ENCODE measurements at regions not wholly inside any gene's neighbourhood (a gene's known extent, or its start where the extent isn't known, plus 50 kb on each side); places are given as distances from the start of the nearest gene placed in this dataset.

DNA sequence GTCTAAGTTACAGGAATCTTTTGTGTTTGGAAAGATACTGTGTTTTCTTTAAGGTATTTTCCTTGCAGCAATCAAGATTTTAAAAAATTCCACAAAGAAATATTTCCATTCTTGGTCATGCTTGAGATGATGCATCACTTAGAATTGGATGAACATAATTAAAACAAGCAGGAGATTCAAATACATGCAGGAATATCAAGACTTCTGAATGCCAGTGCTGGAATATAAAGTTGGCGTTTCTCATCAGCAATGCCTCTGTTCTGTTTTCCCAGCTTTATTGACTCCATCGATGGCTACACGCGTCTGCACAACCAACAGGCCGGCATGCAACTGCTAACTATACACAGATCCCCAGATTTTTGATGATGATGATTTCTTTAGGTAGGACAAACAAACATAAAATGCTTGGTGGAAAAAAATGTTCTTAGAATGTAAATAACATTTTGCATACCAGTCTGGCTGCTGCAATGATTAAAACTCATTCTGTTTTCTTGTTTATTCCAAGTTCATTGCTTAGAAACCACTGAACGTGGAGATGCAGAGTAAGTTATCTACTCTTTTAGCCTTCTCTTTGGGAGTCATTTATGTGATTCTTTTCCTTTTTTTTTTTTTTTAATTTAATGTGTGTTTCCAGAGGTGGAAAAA, 91.3 kb upstream of the FAM171A1 start:
- no peaks in the 10 kb centered on the region for H3K4me1 Mint-ChIP-seq
- POLR2A ChIA-PET, result no interaction called here

DNA sequence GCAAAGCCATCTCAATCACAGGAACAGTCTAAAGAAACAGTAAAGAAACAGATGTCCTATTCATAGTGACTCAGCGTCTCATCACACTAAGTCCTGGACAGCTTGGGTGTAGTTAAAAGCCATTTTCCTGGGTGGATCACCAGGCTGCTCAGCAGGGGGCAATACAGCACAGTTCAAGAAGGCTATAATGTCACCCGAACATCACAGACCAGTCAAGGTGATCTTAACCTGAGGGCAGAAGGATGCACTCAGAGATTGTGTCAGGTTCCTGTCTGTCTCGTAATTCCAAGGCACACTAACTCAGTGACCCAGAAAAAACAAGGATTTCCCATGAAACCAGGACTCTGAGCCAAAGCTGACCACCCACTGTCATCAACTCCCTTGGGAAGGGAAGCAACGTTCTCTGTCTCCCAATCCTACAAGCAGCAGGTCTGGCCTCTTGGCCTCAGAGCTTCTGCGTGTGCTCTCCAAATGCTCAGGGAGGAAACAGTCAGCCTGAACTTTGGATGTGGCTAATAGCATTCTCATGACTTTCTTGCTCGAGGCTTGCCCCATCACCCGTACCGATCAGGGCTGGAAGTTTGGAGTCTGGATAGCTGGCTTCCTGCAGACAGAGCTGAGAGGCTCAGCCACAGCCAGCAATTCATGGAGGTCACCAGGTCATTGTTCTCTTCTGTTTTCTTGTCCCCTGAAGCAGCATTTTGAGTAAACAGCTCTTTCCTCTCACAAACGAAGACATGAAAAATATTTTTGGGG, 90.4 kb upstream of the FAM171A1 start:
- TF ChIP-seq, protein P1, sequence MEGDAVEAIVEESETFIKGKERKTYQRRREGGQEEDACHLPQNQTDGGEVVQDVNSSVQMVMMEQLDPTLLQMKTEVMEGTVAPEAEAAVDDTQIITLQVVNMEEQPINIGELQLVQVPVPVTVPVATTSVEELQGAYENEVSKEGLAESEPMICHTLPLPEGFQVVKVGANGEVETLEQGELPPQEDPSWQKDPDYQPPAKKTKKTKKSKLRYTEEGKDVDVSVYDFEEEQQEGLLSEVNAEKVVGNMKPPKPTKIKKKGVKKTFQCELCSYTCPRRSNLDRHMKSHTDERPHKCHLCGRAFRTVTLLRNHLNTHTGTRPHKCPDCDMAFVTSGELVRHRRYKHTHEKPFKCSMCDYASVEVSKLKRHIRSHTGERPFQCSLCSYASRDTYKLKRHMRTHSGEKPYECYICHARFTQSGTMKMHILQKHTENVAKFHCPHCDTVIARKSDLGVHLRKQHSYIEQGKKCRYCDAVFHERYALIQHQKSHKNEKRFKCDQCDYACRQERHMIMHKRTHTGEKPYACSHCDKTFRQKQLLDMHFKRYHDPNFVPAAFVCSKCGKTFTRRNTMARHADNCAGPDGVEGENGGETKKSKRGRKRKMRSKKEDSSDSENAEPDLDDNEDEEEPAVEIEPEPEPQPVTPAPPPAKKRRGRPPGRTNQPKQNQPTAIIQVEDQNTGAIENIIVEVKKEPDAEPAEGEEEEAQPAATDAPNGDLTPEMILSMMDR (IDR thresholded peaks at IDR 0.05), result no peak
- TF ChIP-seq EZH2 (IDR thresholded peaks at IDR 0.05; ENCODE audit: borderline replicate concordance, insufficient read depth, low read depth, low read length, poor library complexity, severe bottlenecking), result no peak

More for the DNA sequence above, 91.3 kb upstream of the FAM171A1 start:
- Mint-ChIP-seq H3K27ac (no peak overlapping the region), H3K4me3 (no peak overlapping the region), H3K27me3 (peaks cover 18% of the 10 kb centered on the region), H3K9me3 (ENCODE audit: insufficient read depth) (no peaks in the 10 kb centered on the region)
- Histone ChIP-seq H3K9me3 (ENCODE audit: control extremely low read depth in 1 of 3, control insufficient read depth in 2 of 3, insufficient read depth in 1 of 3, low read length in 2 of 3) (peaks cover 0 to 10% (median 0%) of the 10 kb centered on the region in 3 donors), H3K79me2 (ENCODE audit: control insufficient read depth, insufficient read depth, low read length) (no peaks in the 10 kb centered on the region), H3K36me3 (replicated peaks in 1 of 2; ENCODE audit: control extremely low read depth in 1 of 2, control insufficient read depth in 1 of 2, extremely low read depth in 1 of 2, insufficient read depth in 2 of 2, low read length in 1 of 2) (no peaks in the 10 kb centered on the region), H3K27ac (ENCODE audit: low read length in 2 of 2) (no peak overlapping the region), H3K4me2 (replicated peaks; ENCODE audit: low read depth, low read length, poor library complexity, severe bottlenecking) (no peak overlapping the region), H4K20me1 (ENCODE audit: control insufficient read depth, insufficient read depth, low read length, poor library complexity, severe bottlenecking) (no peaks in the 10 kb centered on the region), H3K4me3 (ENCODE audit: control extremely low read depth in 1 of 5, extremely low read depth in 1 of 5, insufficient read depth in 1 of 5, low read depth in 2 of 5, low read length in 4 of 5) (no peak overlapping the region), H3K4me1 (ENCODE audit: control insufficient read depth in 2 of 2, insufficient read depth in 2 of 2, low read length in 2 of 2) (no peaks in the 10 kb centered on the region), H2AFZ (ENCODE audit: insufficient read depth, low read depth, low read length, poor library complexity, severe bottlenecking) (no peak overlapping the region), H3K27me3 (replicated peaks in 1 of 4; ENCODE audit: control extremely low read depth in 1 of 4, control insufficient read depth in 3 of 4, insufficient read depth in 4 of 4, low read length in 3 of 4) (peaks cover 0 to 5% (median 1%) of the 10 kb centered on the region in 4 experiments), H3K9ac (ENCODE audit: low read length) (no peak overlapping the region)
- DNase-seq (no peak), ATAC-seq (ENCODE audit: low read depth) (no peak)
- no peak for TF ChIP-seq EZH2 (IDR thresholded peaks at IDR 0.05; ENCODE audit: borderline replicate concordance, insufficient read depth, low read depth, low read length, poor library complexity, severe bottlenecking)
- TF ChIP-seq, protein P1 (IDR thresholded peaks at IDR 0.05), result no peak
- CTCF ChIA-PET, result no interaction called here
- intact Hi-C loops (cut with micrococcal nuclease), result no loop called here
- 60% methylated on average over 1 of the region's 6 CpGs for WGBS (ENCODE audit: insufficient coverage)

More for the DNA sequence above, 90.4 kb upstream of the FAM171A1 start:
- ChIA-PET POLR2A (no interaction called here), CTCF (no interaction called here)
- H3K27ac Mint-ChIP-seq, result no peak overlapping the region
- no peak overlapping the region for H3K4me3 Mint-ChIP-seq
- no peaks in the 10 kb centered on the region for H3K9me3 Mint-ChIP-seq (ENCODE audit: insufficient read depth)
- H3K4me1 Mint-ChIP-seq, result no peaks in the 10 kb centered on the region
- Histone ChIP-seq H3K27me3 (replicated peaks in 1 of 4; ENCODE audit: control extremely low read depth in 1 of 4, control insufficient read depth in 3 of 4, insufficient read depth in 4 of 4, low read length in 3 of 4) (peaks cover 0 to 5% (median 1%) of the 10 kb centered on the region in 4 experiments), H3K79me2 (ENCODE audit: control insufficient read depth, insufficient read depth, low read length) (no peaks in the 10 kb centered on the region), H3K36me3 (replicated peaks in 1 of 2; ENCODE audit: control extremely low read depth in 1 of 2, control insufficient read depth in 1 of 2, extremely low read depth in 1 of 2, insufficient read depth in 2 of 2, low read length in 1 of 2) (no peaks in the 10 kb centered on the region), H3K27ac (ENCODE audit: low read length in 2 of 2) (no peak overlapping the region), H2AFZ (ENCODE audit: insufficient read depth, low read depth, low read length, poor library complexity, severe bottlenecking) (no peak overlapping the region), H3K9ac (ENCODE audit: low read length) (no peak overlapping the region), H3K9me3 (ENCODE audit: control extremely low read depth in 1 of 3, control insufficient read depth in 2 of 3, insufficient read depth in 1 of 3, low read length in 2 of 3) (peaks cover 0 to 10% (median 0%) of the 10 kb centered on the region in 3 donors), H3K4me2 (replicated peaks; ENCODE audit: low read depth, low read length, poor library complexity, severe bottlenecking) (no peak overlapping the region), H3K4me3 (ENCODE audit: control extremely low read depth in 1 of 5, extremely low read depth in 1 of 5, insufficient read depth in 1 of 5, low read depth in 2 of 5, low read length in 4 of 5) (no peak overlapping the region), H3K4me1 (ENCODE audit: control insufficient read depth in 2 of 2, insufficient read depth in 2 of 2, low read length in 2 of 2) (no peaks in the 10 kb centered on the region), H4K20me1 (ENCODE audit: control insufficient read depth, insufficient read depth, low read length, poor library complexity, severe bottlenecking) (no peaks in the 10 kb centered on the region)
- DNase-seq (no peak), ATAC-seq (ENCODE audit: low read depth) (no peak)
- H3K27me3 Mint-ChIP-seq, result peaks cover 24% of the 10 kb centered on the region
- WGBS (ENCODE audit: insufficient coverage), result 51% methylated on average over 7 of the region's 9 CpGs
- intact Hi-C loops (cut with micrococcal nuclease), result no loop called here
